NOMO-1 (cell line): ENCODE measurements at regions not wholly inside any gene's neighbourhood (a gene's known extent, or its start where the extent isn't known, plus 50 kb on each side); places are given as distances from the start of the nearest gene placed in this dataset.
A peak's percentile ranks its signal among the peaks of the same experiment; 100 is the strongest.

Source experiments
- DNase-seq, 2 experiments: peaks; one replicate each; lab custom pipeline; 2025; ENCODE audit not compliant: unreplicated experiment in 2 of 2; lab: John Stamatoyannopoulos, UW

DNA sequence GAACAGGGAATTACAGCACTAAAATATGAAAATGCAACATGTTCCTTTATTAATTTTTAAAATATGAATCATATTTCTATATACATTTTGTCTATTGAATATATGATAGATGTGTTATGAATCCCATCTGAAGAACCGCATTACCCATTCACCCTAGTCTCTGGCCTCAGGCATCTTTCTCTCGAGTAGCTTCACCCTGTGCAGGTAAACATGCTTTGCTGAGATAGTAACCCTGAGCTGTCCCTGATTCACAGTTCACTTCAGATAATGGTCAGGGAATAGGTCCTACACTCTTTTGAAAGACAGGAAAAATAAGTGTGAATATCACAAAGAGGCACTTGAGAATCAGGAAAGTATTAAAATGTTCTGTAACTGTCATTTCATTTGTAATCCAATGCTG lies 766.8 kb downstream of the IRX1 start:
- no peak for DNase-seq

DNA sequence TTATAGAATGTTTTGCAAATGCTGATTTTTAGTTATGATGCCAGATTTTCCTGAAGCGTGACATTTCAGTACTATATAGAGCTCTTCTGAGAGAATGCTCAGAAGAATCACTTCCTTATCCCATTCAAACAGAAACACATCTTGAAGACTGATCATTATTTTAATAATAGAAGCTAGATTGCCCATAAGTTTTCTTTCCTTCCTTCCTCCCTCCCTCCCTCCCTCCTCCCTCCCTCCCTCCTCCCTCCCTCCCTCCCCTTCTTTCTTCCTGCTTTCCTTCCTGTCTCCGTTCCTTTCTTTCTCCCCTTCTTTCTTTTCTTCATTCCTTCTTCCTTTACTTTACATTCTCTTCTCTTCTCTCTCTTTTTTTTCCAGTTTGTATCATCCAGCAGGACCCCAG lies 767.4 kb downstream of the IRX1 start:
- DNase-seq, result no peak

DNA sequence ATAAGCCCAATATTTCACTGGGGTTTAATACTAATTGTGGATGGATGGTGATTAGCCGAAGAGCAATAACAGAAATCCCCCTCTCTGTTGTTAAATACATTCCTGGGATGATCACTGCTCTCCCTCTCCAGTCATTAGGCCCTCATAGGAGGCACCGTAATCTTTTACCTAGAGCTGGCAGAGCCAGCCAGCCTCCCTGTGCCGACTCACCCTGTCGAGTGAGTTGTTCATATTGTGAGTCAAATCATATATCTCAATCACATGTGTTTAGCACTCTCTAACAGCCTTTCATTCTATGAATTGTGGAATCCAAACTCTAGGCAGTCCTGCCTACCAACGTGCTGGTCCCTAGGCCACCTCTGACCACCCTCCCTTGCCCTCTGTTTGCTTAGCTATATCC lies 771.0 kb downstream of the IRX1 start:
- DNase-seq, result no peak

DNA sequence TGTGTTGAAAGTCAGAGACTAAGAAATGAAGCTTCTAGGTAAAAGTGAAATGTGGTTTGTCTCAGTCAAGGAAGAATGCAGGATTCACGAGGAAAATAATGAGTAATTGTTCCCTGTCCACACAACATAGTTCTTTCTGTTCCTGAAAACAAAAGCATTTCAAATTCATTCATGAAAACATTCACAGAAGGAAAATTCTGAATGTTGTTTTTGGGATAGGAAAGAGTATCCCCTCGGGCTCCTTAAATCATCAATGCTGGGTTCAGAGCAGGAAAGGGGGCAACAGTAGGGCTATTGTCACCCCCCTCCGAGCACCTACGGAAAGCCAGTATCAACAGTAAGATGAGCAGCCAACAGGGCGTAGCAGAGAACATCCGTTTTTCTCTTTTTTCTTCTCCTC lies 769.9 kb upstream of the ADAMTS16 start:
- no peak for DNase-seq

DNA sequence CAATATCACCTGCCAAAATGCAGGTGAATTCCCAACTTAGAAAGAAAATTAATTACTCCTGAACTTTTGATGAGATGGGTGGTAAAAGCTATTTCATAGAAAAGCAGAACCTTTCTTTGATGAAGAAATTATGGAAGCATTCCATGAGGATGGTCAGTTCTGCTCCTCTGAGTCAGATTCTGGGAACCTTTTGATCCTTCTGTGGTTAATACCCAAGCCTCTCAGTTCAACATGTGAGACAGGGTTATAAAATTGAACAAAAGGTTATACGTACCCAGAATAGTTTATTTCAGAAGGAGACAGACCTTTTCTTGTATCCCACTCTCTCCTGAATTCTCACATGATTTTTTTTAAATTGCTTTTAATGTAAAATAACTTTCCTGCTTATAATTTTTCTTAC lies 767.6 kb upstream of the ADAMTS16 start:
- no peak for DNase-seq

DNA sequence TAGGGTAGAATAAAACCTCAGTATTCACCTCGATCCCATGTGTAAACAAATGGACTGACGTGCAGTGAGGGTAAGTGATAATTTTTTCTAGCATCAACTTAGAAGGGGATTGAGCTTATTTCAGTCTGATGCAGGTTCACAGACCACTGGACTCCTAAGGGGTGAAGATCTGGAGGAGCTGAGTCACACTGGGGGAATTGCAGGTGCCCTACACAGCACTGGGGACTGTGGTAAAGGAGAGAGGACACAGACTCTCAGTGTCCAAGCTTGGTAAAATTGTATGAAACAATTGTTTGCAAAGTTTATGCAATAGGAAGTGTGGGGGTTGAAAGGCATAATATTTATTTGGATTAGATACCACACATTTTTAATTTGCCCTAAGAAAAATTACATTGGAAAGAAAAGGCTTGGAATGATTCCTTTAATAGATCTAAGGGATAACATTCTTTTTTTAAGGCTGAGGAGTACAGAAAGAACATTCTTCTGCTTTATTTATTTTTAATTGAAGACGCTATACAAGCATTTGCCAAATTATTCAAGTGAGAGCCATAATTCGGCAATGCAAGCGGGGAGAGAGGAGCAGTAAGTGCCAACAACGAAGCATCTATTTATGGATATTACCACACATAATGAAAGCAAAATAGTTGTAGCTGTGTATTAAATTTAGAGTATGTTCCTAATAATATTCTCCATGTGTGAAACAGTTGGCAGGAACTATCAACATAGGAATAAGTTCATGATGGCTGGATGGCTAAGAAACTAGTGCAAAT lies 766.9 kb upstream of the ADAMTS16 start:
- no peak for DNase-seq

DNA sequence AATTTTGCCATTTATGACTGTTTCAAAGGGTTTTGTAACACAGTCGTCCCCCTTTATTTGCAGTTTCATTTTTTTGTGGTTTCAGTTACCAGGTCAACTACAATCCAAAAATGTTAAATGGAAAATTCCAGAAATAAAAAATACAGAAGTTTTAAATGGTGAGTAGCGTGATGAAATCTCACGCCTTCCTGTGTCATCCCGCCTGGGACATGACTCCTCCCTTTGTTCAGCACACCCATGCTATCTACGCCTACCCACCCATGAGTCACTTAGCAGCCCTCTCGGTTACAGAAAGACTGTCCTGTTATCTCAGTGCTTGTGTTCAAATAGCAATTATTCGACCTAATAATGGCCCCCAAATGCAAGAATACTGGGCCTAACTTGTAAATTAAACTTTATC lies 765.3 kb upstream of the ADAMTS16 start:
- DNase-seq, result peak; percentile 43 to 55

DNA sequence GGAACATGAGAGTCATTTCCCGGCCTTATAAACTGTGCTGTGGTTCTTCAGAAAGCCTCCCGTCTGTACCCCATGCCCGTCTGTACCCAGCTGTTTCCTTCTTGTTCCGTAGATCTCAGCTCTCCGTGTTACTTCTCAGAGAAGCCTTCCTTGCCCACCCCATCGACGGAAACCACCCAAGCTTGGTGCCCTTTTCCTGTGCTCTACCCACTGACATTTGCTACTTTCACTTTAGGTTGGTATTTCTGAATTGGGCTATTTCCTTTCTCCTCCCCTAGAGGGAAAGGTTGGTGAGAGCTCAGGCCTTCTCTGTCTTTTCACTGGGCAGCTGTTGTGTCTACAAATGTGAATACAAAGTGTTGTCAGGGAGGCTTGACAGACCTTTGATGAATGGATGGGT lies 764.5 kb upstream of the ADAMTS16 start:
- no peak for DNase-seq

DNA sequence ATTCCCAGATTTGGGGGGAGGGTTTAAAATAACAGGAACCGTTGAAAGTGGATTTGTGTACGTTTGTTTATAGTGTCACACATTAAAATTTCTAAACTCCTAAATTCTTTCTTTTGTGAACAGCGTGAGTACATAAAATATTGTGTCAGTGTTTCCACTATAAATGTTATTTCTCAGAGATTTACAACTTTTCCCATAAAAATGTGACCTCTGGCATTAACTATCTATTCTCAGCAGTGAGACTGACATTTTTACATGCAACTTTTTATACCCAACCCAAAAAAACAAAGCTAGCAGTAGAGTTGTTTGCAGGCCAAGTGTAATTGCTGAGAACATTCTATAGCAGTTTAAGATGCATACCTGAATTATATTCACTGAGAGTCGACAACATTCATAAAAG lies 757.0 kb upstream of the ADAMTS16 start:
- DNase-seq, result no peak

DNA sequence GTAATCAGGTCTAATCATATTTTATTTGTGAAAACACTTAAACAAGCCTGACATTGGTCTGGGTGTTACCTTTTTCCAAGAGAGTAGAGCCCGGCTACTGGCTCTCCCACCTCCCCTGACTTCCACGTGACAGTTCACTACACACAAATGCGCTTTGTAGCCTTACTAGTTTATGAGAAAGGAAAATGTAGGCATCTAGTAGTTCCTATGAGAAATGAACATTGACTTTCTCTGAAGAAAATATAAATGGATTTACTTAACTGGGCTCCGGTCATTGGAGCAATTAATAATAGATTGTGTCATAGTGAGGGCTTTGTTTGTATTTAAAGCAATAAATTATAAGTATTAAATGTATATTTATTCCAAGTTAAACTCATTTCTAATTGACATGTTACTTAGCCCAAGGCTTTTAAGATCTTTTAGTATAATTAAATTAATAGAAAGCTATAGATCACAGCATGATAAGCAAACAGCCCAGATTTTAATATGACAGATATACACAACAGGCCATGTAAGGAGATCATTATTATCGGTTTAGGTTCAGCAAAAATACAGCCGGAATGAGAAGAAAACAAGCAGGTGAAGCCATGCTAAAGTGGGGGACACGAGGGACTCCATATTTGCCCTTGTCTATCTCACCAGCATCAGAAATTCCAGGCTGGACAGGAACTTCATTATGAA lies 756.5 kb upstream of the ADAMTS16 start:
- DNase-seq, result no peak

DNA sequence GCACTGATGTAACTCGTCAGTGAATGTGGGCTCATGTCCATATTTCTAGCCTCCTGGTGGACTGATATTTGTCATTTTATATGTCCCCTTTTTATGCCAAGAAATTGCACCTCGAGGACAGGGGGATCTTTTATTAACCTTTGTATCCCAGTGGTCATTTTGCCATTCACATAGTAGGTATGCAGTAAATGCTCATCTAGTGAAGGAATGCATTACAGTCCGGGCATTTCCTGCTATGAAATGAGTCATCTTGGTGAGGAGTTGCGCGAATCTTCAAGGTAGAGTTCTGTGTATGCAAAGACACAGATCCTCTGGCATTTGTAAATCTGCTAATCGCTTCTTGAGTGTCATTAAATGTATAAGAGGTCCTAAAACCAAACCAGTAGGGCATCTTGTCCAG lies 755.5 kb upstream of the ADAMTS16 start:
- DNase-seq, result no peak

DNA sequence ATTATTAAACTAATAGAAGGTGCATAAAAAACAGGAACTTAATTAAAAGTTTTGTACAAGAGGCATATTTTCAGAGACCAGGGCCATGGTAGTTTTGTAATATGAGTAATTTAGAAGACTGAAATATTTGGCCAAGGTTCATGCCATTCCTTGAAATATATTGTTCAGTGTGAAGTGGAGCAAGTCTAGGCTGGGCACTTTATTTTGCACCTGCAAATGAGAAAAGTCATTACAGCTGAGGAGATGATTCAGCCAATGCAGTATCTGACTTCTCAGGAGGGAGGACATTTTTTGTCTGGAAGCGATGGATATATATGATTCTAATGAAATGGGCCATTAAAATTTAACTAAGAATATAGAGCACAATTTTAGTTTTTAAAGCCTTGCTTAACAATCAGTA lies 754.0 kb upstream of the ADAMTS16 start:
- no peak for DNase-seq

DNA sequence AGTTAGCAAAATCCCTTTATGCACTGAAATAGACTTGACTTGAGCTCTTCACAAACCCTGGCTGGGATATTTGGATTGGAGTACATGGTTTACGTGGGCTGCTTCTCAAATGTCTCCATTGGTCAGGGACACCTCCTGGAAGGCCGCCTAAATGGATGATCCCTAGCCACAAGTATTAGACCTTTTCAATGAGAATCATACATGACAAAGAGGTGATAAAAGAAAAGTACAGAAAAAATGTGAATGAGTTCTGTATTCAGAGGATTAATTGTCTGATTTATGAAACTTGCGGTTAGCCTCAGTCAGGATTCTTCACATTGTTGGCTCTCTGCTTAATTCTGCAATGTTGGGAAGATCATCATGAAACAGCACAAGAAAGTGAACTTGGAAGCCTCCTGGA lies 752.8 kb upstream of the ADAMTS16 start:
- DNase-seq, result no peak

DNA sequence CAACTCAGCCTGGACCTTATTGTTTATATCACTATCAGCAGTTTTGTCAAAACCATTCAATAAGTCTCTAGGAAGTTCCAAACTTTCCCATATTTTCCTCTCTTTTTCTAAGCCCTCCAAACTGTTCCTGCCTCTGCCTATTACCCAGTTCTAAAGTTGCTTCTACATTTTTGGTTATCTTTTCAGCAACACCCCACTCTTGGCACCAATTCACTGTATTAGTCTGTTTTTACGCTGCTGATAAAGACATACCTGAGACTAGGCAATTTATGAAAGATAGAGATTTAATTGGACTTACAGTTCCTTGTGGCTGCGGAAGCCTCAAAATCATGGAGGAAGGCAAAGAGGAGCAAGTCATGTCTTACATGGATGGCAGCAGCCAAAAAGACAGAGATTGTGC lies 744.4 kb upstream of the ADAMTS16 start:
- no peak for DNase-seq

DNA sequence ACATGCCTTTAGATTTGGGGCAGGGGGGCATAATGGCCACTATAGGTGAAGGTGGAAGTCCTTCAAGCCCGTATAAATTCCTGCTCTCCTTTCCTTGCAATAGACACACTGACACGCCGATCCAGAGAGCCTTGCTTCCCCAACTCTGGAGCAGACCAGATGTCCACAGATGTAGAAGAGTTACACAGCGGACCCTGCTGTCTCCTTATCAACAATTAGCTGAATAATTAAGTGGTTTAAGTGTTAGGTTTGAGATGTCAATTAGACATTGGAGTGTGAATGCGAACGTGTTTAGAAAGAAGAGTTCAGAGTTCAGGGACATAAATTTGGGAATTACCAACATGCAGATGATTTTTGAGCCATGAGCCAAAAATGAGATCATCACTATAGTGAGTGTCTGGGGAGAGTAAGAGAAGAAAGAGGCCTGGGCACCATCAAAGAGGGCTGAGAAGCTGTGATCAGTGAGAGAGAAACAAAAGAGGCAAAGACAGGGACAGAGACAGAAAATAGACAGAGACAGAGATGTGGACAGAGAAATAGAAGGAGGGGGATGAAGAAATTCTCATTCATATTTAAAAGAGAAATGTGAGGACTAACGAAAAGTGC lies 734.4 kb upstream of the ADAMTS16 start:
- no peak for DNase-seq

DNA sequence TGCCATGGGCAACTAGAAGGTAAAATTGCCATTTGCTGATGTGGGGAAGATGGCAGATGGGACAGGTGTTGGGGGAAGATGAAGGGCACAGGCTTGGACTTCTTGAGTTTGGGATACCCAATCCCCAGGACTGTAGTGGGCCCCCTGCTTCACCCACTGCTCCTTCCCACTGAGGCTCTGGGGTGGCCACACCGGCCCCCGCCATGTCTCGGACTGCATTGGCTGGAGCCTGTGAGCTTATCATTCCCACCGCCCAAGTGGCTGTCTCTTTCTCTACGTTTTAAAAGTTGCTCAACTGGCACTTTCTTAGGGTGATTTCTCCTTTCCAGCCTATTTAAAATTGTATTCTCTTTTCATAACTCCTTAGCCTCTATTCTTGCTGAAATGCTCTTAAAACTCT lies 730.0 kb upstream of the ADAMTS16 start:
- no peak for DNase-seq

DNA sequence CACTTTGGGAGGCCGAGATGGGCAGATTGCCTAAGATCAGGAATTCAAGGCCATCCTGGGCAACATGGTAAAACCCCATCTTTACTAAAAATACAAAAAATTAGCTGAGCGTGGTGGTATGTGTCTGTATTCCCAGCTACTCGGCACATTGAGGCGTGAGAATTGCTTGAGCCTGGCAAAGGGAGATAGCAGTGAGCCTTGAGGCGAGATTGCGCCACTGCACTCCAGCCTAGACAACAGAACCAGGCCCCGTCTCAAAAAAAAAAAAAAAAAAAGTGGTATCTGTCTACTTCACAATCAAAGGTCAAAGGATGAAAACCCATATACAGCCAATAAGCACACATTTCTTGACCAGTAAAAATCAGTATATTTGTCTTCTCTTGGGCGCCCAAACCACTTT lies 728.5 kb upstream of the ADAMTS16 start:
- no peak for DNase-seq

DNA sequence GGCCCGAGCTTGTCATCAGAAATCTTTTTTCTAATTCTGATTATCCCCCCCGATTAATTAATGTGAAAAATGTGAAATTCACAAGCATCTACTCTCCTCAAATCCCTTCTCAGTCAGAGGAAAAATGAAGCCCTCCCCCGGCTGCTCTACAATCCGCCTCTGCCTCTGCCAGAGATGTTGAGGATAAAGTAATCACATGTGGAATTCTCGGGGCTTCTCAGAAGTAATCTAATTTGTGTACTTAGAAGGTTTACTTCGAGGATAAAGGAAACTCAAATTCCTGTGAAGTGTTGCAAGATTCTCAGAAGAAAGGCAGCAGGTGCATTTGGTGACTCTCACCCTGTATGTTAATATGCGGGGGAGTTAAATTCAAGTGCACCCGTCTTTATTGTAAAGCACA lies 726.1 kb upstream of the ADAMTS16 start:
- no peak for DNase-seq

DNA sequence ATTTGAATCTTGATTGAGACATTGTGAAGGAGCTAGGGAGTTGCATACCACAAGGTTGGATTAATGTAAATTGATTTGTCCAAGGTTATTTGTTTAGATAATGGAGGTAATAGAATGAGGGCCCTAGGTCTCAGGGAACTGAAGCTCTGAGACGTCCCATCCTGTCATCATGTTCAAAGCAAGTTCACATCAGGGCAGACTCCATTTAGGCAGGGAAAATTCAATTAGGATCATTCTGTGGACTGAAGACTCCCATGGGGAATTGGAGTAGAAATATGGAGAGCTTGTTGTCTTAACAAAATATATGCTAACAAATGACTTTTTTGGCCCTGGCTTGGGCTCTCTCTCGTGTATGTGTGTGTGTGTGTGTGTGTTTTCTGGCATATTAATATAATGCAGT lies 722.0 kb upstream of the ADAMTS16 start:
- no peak for DNase-seq

DNA sequence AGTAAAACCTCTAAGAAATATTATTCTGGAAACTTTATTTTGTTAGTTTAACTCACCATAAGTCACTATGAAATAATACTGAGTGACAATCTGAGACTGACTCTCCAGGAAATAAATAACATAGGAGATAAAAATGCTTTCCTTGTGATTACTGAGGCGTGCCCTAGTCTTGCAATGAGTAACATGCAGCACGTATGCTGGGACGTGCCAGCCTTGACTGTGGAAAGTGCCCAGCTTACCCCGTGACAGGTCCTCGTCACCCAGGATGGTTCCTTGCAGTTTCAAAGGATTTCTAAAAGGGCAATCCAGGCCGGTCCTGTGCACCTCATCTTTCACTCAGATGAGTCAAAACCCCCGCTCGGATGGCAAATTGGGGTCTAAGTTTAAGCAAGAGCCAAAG lies 720.8 kb upstream of the ADAMTS16 start:
- no peak for DNase-seq

DNA sequence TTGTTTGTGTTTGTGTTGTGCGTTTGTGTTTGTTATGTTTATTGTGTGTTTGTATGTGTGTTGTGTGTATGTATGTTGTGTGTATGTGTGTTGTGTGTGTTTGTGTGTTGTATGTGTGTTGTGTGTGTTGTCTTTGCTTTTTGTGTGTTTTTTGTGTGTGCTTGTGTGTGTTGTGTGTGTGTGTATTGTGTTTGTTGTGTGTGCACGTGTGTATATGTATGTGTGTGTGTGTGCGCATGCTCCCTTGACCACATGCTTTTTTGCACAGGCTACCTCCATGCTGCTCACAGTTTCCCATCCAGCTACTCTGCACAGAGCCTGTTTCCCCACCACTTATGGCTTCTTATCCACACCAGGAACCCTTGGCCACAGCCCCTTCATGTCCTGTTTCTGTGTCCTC lies 720.0 kb upstream of the ADAMTS16 start:
- no peak for DNase-seq

DNA sequence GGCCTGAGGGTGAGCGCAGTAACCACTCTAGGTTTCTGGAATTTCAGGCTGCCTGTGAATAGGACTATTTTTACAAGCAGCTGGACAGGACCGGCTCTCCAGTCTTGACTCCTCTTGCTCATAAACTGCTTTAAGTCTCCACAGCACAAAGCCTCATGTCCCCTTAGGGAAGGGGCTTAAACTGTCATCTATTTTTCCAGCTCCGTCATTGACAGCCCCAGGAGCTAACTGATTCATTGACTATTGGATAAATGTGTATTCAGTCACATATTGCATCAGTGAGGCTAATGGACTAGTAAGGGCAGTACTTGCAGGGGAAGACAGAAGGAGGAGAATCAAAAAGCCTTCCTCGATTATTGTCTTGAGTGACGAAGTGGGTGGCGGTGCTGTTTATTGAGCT lies 719.4 kb upstream of the ADAMTS16 start:
- DNase-seq, result no peak
